BE2C (cell line): ENCODE measurements at regions not wholly inside any gene's neighbourhood (a gene's known extent, or its start where the extent isn't known, plus 50 kb on each side); places are given as distances from the start of the nearest gene placed in this dataset.

Experiments
- DNase-seq: peaks from one replicate; pipeline ENCODE4 v3.0.0-alpha.2; 2020
- H3K27me3 ChIP-seq: fragments of 250-450 bp; sonication (Bioruptor Pico); 2 replicates; pipeline ENCODE4 v1.5.1; 2020; ENCODE audit warnings: mild to moderate bottlenecking
- H3K36me3 ChIP-seq: fragments of 250-450 bp; sonication (Bioruptor Pico); 2 replicates; pipeline ENCODE4 v1.5.1; 2020; ENCODE audit warnings: mild to moderate bottlenecking
- H3K4me1 ChIP-seq: fragments of 250-450 bp; sonication (Bioruptor Pico); 2 replicates; pipeline ENCODE4 v1.5.1; 2020
- H3K4me3 ChIP-seq: 2 replicates; pipeline ENCODE4 v1.5.1; 2011; ENCODE audit warnings: low read depth, low read length
- H3K9me3 ChIP-seq: fragments of 250-450 bp; sonication (Bioruptor Pico); 2 replicates; pipeline ENCODE4 v1.5.1; 2020
- CTCF ChIP-seq: IDR thresholded peaks from 2 replicates; pipeline ENCODE4 v1.5.1; 2012; ENCODE audit warnings: mild to moderate bottlenecking, low read depth, low read length

- Histone ChIP-seq H3K4me3 (no peak overlapping the region), H3K9me3 (no peaks in the 10 kb centered on the region), H3K4me1 (peaks cover 5% of the 10 kb centered on the region; the same call in 1 of the 2 replicates), H3K27me3 (no peaks in the 10 kb centered on the region), H3K36me3 (no peaks in the 10 kb centered on the region)
- DNase-seq: no peak
- TF ChIP-seq CTCF: no peak
Observed at GRCh38 chr17:77786740-77787505, 171.6 kb upstream of the TNRC6C start.

- Histone ChIP-seq H3K4me1 (no peaks in the 10 kb centered on the region), H3K27me3 (no peaks in the 10 kb centered on the region), H3K36me3 (no peaks in the 10 kb centered on the region), H3K9me3 (no peaks in the 10 kb centered on the region), H3K4me3 (no peak overlapping the region)
- TF ChIP-seq CTCF: no peak
- DNase-seq: no peak
Observed at GRCh38 chr17:77790143-77790829, 168.2 kb upstream of the TNRC6C start.

GRCh38 chr17:77792626-77793025, 165.9 kb upstream of the TNRC6C start:
- H3K4me3 ChIP-seq: no peak overlapping the region
- no peak for TF ChIP-seq CTCF
- H3K9me3 ChIP-seq: no peaks in the 10 kb centered on the region
- no peaks in the 10 kb centered on the region for H3K27me3 ChIP-seq
- no peaks in the 10 kb centered on the region for H3K4me1 ChIP-seq
- no peaks in the 10 kb centered on the region for H3K36me3 ChIP-seq
- no peak for DNase-seq

- Histone ChIP-seq H3K36me3 (no peaks in the 10 kb centered on the region), H3K4me3 (no peak overlapping the region), H3K4me1 (no peaks in the 10 kb centered on the region), H3K9me3 (no peaks in the 10 kb centered on the region), H3K27me3 (no peaks in the 10 kb centered on the region)
- TF ChIP-seq CTCF: no peak
- DNase-seq: no peak
Observed at GRCh38 chr17:77793146-77793970, 165.1 kb upstream of the TNRC6C start.

GRCh38 chr17:77793971-77794235, 164.6 kb upstream of the TNRC6C start:
- H3K4me1 ChIP-seq: no peaks in the 10 kb centered on the region
- H3K9me3 ChIP-seq: no peaks in the 10 kb centered on the region
- DNase-seq: no peak
- no peak for TF ChIP-seq CTCF
- no peaks in the 10 kb centered on the region for H3K27me3 ChIP-seq
- no peak overlapping the region for H3K4me3 ChIP-seq
- H3K36me3 ChIP-seq: no peaks in the 10 kb centered on the region
